Gastroesophageal sphincter (tissue), 3 donors: ENCODE measurements at regions not wholly inside any gene's neighbourhood (a gene's known extent, or its start where the extent isn't known, plus 50 kb on each side); places are given as distances from the start of the nearest gene placed in this dataset.

Experiments
- EP300 ChIP-seq: sonication (generic); formaldehyde crosslinking; IDR thresholded peaks from one replicate; pipeline ENCODE4 v1.6.1; 2017; ENCODE audit warnings: antibody characterized with exemption, mild to moderate bottlenecking
- POLR2A ChIP-seq, 2 donors: fragments of 450-650 bp; IDR thresholded peaks; one replicate each; pipeline ENCODE4 v1.6.1; 2017; ENCODE audit warnings: antibody characterized with exemption in 2 of 2, mild to moderate bottlenecking in 2 of 2, moderate library complexity in 1 of 2
- TF ChIP-seq, protein P1 (sequence below), 4 experiments: fragments of 200-600 bp in 2 of 4; fragments of 450-650 bp in 2 of 4; sonication (generic) in 1 of 4; IDR thresholded peaks; one replicate each; pipeline ENCODE4 v1.5.1; 2017 to 2019; ENCODE audit warnings: antibody characterized with exemption in 4 of 4, mild to moderate bottlenecking in 2 of 4, moderate library complexity in 2 of 4

DNA sequence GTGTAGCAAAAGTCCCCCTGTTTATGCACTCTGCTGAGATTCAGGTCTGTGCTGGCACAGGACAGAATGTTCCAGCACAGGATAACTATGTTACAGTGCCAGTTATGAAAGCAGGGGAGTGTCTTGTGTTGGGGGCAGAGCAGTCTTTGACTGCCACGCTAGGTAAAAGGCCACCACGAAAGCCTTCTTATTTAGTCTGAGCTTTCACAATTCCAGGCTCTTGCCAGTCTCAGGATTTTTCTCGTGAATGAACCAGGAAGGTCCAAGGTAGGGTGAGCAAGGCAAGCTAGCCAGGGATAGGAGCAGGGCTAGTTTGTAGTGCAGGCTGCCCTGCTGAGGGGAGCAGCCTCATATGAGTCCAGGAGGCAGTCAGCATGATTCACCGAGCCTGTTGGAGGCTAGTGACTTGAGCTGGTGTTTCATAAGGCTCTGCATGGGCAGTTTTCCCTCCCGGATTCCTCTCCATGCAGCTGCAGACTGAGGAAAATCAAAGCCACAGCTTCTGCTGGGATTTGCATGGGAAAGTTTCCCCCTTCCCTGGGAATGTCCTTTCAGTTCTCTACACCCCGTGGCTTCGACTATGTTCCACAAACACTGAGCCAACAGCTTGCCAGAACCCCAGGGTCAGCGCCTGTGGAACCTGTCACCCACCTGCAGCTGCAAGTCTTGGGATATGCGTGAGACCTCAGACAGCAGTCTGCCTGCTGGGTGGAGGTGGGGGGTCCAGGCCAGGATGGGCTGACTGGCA is 112.3 kb downstream of the JCAD start:
- TF ChIP-seq, protein P1, sequence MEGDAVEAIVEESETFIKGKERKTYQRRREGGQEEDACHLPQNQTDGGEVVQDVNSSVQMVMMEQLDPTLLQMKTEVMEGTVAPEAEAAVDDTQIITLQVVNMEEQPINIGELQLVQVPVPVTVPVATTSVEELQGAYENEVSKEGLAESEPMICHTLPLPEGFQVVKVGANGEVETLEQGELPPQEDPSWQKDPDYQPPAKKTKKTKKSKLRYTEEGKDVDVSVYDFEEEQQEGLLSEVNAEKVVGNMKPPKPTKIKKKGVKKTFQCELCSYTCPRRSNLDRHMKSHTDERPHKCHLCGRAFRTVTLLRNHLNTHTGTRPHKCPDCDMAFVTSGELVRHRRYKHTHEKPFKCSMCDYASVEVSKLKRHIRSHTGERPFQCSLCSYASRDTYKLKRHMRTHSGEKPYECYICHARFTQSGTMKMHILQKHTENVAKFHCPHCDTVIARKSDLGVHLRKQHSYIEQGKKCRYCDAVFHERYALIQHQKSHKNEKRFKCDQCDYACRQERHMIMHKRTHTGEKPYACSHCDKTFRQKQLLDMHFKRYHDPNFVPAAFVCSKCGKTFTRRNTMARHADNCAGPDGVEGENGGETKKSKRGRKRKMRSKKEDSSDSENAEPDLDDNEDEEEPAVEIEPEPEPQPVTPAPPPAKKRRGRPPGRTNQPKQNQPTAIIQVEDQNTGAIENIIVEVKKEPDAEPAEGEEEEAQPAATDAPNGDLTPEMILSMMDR (IDR thresholded peaks at IDR 0.05) = no peak
- no peak for TF ChIP-seq POLR2A (IDR thresholded peaks at IDR 0.05)
- TF ChIP-seq EP300 = peak; percentile 92
